NCI-H69 (cell line): ENCODE measurements at regions not wholly inside any gene's neighbourhood (a gene's known extent, or its start where the extent isn't known, plus 50 kb on each side); places are given as distances from the start of the nearest gene placed in this dataset.

Experiments used
- DNase-seq: peaks from one replicate; lab custom pipeline; 2025; lab: John Stamatoyannopoulos, UW

DNA sequence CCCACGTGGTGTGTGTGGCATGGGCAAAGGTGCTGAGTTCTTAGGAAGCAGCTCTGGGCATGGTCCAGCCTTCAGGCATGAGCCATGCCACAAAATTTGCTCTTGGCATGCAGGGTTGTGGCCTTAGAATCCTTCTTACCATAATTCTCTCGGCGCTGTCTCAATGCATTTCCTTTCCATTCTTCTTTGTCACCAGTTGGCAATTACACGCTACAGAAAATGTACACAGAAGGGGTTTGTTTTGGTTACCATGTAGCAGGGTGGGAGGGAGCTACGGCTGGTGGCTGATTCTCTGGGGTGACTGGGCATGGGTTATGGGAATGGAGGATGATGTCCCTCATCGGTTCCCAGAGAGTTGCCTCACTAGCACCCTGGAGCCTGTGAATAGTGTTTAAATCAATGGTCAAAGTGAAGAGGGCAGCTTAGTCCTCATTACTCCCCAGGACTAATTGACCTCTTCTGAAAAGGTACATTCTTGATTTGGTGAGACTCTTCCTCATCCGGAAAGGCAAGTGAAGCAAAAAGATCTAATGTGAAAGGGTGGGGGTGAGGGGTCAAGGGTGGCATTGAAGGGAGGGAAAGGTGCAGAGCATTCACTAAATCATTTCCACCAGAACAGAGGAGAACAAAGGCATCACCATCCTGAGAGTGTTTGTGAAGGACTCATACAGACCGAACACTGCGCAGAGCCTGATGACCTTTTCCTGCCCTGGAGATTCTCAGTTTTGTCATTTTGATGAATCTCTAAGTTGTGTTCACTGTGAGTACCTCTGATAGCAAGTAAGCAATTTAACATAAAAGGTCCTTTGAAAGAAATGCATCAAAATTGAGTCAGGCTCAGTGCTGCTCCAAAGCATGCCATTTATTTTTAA lies 199.8 kb upstream of the SFRP2 start:
- no peak for DNase-seq

DNA sequence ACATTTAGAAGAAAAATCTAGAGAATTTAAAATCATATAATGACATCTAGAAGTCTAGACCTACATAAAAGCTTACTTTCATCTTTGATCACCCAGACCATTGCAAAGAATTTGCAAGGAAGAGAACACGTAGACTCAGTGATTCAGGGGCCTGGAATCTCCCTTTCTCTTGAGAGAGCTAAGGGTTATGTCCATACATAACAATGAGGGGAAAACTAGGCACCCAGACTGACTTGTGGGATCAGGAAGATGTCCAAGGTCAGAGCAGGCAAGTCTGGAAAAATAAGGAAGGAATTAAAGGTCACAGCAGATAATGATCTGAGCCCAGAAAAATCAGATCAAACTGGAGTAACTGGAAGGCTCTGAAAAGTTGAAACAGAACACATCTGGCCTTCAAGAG lies 198.4 kb upstream of the SFRP2 start:
- DNase-seq = no peak

- DNase-seq = no peak
These were observed 188.1 kb upstream of the SFRP2 start for GRCh38 chr4:153976954-153977353.

DNA sequence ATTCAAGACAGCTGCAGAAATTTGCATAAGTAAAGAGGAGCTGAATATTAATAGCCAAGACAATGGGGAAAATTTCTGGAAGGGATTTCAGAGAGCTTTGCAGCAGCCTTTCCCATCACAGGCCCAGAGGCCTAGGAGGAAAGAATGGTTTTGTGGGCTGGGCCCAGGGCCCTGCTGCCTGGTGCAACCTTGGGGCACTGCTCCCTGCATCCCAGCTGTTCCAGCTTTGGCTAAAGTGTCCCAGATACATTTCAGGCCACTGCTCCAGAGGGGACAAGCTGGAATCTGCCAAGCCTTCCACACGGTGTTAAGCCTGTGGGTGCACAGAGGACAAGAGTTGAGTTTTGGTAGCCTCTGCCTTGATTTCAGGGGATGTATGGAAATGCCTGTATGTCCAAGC lies 185.6 kb upstream of the SFRP2 start:
- no peak for DNase-seq

GRCh38 chr4:153973942-153974341 lies 185.1 kb upstream of the SFRP2 start:
- DNase-seq = no peak

- no peak for DNase-seq
These were observed 183.0 kb upstream of the SFRP2 start for GRCh38 chr4:153971899-153972298.

DNA sequence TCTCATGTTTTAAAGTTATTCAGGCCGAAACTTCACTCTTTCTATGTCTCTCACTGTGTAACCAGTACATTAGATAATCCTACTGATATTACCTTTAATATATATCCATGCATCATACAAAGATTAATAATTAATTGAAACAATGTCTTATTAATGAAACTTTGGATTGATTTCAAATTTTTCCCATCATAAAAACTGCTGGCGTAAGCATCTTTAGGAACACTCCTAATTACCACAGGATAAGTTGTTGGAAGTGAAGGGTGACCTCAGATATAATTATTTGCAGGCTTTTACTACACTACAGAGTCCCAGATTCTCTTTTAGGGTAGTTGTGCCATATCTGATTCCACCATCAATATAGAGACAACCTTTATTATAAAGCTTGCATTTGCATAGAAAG lies 181.3 kb upstream of the SFRP2 start:
- no peak for DNase-seq

- DNase-seq = no peak
These were observed 180.7 kb upstream of the SFRP2 start for GRCh38 chr4:153969542-153969941.

GRCh38 chr4:153966641-153967040 lies 177.8 kb upstream of the SFRP2 start:
- DNase-seq = no peak

GRCh38 chr4:153963216-153963615 lies 174.3 kb upstream of the SFRP2 start:
- DNase-seq = no peak

DNA sequence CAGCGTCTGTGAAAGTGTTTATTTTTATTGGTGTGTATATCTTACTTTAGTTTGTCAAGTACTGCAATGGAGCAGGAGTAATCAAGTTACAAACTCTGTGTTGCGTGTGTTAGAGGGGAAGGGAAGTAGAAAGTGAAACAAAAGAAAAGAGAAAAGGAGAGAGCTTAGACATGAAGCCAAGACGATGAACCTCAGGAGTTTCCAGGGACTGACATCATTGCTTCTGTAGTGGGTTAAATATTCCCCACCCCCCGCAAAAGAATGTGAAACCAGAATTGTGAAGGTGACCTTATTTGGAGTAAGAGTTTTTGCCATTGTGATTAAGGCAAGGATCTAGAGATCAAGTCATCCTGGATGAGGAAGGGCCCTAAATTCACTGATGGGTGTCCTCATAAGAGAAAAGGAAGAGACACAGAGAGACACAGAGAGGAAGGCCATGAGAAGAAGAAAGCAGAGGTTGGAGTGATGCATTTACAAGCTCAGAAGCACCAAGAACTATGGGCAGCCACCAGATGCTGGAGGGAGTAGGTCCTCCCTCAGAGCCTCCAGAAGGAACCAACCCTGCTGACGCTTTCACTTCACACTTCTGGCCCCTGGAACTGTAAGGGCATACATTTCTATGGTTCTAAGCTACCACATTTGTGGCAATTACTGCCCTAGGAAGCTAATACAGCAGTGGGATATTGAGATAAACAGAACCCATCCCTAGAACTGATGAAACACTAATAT lies 173.6 kb upstream of the SFRP2 start:
- DNase-seq = no peak

GRCh38 chr4:153955327-153955726 lies 166.4 kb upstream of the SFRP2 start:
- no peak for DNase-seq

- no peak for DNase-seq
These were observed 165.8 kb upstream of the SFRP2 start for GRCh38 chr4:153954654-153955053.

DNA sequence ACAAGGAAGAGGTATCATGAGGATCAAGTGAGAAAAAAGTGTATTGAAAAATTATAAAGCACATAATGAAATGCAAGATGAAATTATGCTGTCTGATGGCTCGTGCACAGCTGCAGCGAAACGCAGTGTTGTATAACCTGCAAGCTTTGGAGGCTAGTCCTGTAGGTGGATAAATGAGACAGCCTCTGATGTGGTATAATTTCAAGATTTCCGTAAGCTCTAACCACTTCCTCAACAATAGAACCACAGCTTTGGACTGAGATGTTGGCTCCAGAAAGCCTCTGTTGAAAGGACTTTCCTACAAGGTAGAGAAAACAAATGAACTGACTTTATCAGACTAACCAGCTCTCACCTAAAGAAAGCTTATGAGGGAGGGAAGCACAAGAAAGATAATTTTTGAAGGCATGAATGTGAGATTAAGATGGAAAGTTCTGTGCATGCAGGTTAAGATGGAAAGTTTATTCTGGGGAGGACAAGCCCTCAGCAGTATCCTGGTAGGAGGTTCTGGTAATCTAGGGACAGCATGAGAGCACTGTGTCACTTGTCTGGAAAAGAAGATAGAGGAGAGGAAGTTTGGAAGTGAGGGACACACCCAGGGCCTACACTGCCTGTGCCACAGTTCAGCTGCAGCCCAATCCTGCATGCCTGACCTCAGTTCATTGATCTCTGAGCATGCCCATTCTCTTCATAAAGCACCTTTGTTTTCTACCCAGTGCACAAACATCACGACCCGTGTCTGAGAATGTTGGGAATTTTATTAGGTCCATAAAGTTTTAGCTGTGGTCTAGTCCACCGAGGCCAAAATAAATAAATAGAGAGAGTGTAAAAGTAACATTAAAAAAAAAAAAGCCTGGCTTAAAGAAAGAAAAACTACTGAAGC lies 161.5 kb upstream of the SFRP2 start:
- no peak for DNase-seq

DNA sequence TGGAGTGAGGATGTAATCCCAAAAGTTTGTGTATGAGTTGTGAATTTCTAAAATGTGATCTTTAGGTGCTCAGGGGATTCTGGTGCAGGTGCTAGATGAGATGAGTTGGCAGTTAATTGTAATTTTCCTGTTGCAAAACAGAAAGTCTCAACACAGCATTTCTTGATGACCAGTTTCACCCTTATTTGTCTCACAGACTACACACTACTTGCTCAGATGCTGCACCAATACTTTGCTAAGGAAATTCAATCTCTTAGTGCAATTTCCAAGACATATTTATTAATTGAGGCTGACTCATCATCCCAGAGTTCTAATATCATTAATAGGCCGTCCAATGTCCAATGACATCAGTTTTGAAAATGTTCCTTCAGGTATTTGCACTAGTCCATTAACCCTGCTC lies 159.2 kb upstream of the SFRP2 start:
- no peak for DNase-seq

GRCh38 chr4:153947124-153947523 lies 158.2 kb upstream of the SFRP2 start:
- no peak for DNase-seq

DNA sequence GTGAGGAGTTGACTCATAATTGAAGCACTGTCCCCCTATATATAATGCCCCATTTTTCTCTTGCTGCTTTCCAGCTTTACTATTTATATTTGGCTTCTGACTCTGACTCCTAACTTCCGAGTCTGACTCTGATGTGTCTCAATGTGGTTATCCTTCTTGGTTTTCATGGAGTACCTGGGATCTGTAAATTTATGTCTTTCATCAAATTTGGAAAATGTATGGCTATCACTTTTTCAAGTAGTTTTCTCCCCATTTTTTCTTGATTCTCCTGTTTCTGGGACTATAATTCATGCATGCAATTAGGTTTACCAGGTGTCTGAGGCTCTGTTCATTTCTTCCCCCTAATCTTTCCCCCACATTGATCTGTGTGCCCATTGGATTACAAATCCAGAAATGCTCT lies 156.8 kb upstream of the SFRP2 start:
- no peak for DNase-seq

DNA sequence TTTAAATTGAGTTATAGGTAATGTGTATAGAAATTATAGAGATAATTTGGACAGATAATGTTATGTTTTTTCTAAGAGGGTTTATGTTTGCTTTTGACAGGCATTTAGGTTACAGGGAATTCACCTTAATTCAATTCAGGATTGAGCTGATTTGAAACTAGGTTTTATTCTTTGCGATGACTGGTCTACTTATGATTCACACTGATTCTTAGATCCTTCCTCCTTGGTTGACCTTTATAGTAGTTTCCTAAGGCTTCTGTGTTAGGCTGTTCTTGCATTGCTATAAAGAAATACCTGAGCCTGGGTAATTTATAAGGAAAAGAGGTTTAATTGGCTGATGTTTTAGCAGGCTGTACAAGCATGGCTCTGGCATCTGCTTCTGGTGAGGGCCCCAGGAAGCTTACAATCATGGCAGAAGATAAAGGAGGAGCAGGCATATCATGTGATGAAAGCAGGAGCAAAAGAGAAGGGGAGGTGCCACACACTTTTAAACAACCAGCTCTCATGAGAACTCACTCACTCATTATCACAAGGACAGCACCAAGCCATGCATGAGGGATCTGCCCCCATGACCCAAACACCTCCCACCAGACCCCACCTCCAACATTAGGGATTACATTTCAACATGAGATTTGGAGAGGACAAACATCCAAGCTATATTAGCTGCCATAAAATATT lies 155.0 kb upstream of the SFRP2 start:
- DNase-seq = no peak

- no peak for DNase-seq
These were observed 152.0 kb upstream of the SFRP2 start for GRCh38 chr4:153940916-153941315.

GRCh38 chr4:153939570-153939969 lies 150.7 kb upstream of the SFRP2 start:
- no peak for DNase-seq

- DNase-seq = no peak
These were observed 150.1 kb upstream of the SFRP2 start for GRCh38 chr4:153938994-153939393.

GRCh38 chr4:153937289-153937688 lies 148.4 kb upstream of the SFRP2 start:
- no peak for DNase-seq
